Esophagus squamous epithelium (tissue), 5 donors: ENCODE measurements at regions not wholly inside any gene's neighbourhood (a gene's known extent, or its start where the extent isn't known, plus 50 kb on each side); places are given as distances from the start of the nearest gene placed in this dataset.
"Not testable (repeated sequence)": the region's sequence is repeated elsewhere in the genome, so short reads cannot be mapped to it uniquely, and the experiment has no call there.

Source experiments
- DNase-seq: peaks from one replicate; lab custom pipeline; 2025; lab: John Stamatoyannopoulos, UW
- H3K27ac ChIP-seq, 4 donors: fragments of 200-600 bp; sonication (generic); one replicate each; pipeline ENCODE4 v1.5.1; 2016 to 2019; ENCODE audit warnings: mild to moderate bottlenecking in 1 of 4
- H3K27me3 ChIP-seq, 4 donors: fragments of 200-600 bp; sonication (generic); 1 replicate in 3 of 4; 2 replicates in 1 of 4; pipeline versions ENCODE4 v1.5.1 to v1.6.0; 2017 to 2021; ENCODE audit warnings: antibody characterized with exemption in 1 of 4
- H3K36me3 ChIP-seq, 3 donors: fragments of 200-600 bp; sonication (generic); one replicate each; pipeline ENCODE4 v1.5.1; 2016 to 2019
- H3K4me1 ChIP-seq, 3 donors: fragments of 200-600 bp; sonication (generic); one replicate each; pipeline ENCODE4 v1.5.1; 2017 to 2019
- H3K4me3 ChIP-seq, 4 donors: fragments of 200-600 bp; sonication (generic); 1 replicate in 3 of 4; 2 replicates in 1 of 4; pipeline ENCODE4 v1.5.1; 2016 to 2019; ENCODE audit warnings: mild to moderate bottlenecking in 2 of 4, moderate library complexity in 1 of 4
- H3K9me3 ChIP-seq, 3 donors: fragments of 200-600 bp; sonication (generic); one replicate each; pipeline ENCODE4 v1.5.1; 2016 to 2019
- CTCF ChIP-seq, 6 experiments: fragments of 450-650 bp in 4 of 6; fragments of 200-600 bp in 2 of 6; sonication (generic) in 2 of 6; IDR thresholded peaks; one replicate each; pipeline ENCODE4 v1.5.1; 2016 to 2019; ENCODE audit warnings: antibody characterized with exemption in 6 of 6, mild to moderate bottlenecking in 4 of 6, moderate library complexity in 4 of 6
- POLR2A ChIP-seq, 4 donors: fragments of 450-650 bp; IDR thresholded peaks; one replicate each; pipeline ENCODE4 v1.6.1; 2017; ENCODE audit warnings: antibody characterized with exemption in 4 of 4, mild to moderate bottlenecking in 4 of 4, moderate library complexity in 3 of 4
- WGBS, 2 donors: methylation state at CpG; one replicate each; pipeline ENCODE4 v1.1.5; 2018; 5-methylcytosine and 5-hydroxymethylcytosine counted together
- intact Hi-C: fragments of 100-400 bp; cut with DNase I; formaldehyde crosslinking; loops from one replicate; pipeline ENCODE4 v1.15.0; 2022
- donor health status: DM: yes; HTN: yes; CAD: no.

DNA sequence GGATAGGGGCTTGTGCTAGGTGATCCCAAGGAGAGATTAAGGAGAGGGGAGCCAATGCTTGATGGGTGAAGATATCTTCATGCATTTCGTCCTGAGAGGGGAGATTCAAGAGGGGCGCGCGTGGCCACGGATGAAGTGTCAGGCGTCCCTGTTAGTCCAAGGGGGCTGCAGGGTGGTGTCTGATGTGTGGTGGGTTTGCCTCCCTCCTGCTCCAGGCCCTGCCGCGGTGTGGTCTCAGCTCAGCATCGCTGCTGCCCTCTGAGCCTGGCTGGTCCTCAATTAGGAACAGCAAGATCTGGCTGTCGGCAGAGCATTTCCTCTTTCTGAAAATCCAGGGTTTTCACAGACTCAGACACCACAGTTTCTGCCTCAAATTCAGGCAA, 318.0 kb downstream of the THBS2 start:
- Histone ChIP-seq H3K9me3 (peaks cover 0 to 10% (median 4%) of the 10 kb centered on the region in 3 donors), H3K4me3 (no peak overlapping the region), H3K27ac (no peak overlapping the region), H3K36me3 (no peaks in the 10 kb centered on the region), H3K4me1 (peaks cover 0 to 5% (median 0%) of the 10 kb centered on the region in 3 donors), H3K27me3 (peaks cover 0 to 15% (median 0%) of the 10 kb centered on the region in 4 donors)
- WGBS, 2 donors, result 85 to 89% methylated on average over 9 to 10 of the region's 10 CpGs
- TF ChIP-seq POLR2A (IDR thresholded peaks at IDR 0.05), result no peak
- TF ChIP-seq CTCF (IDR thresholded peaks at IDR 0.05), result no peak
- DNase-seq, result no peak
- intact Hi-C loops, result no loop called here

GRCh38 chr6:168934660-168935627, 318.7 kb downstream of the THBS2 start:
- no peak overlapping the region for H3K27ac ChIP-seq
- 75 to 87% methylated on average over 19 to 23 of the region's 25 CpGs for WGBS, 2 donors

DNA sequence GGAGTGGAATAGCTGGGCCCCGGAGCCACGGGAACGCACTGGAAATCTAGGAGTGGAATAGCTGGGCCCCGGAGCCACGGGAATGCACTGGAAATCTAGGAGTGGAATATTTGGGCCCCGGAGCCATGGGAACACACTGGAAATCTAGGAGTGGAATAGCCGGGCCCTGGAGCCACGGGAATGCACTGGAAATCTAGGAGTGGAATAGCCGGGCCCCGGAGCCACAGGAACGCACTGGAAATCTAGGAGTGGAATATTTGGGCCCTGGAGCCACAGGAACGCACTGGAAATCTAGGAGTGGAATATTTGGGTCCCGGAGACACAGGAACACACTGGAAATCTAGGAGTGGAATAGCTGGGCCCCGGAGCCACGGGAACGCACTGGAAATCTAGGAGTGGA, 321.5 kb downstream of the THBS2 start:
- H3K27me3 ChIP-seq, H3K9me3 ChIP-seq, H3K27ac ChIP-seq, DNase-seq, H3K36me3 ChIP-seq, H3K4me1 ChIP-seq, H3K4me3 ChIP-seq, intact Hi-C loops: not testable (repeated sequence)
- WGBS, 2 donors, result 78 to 81% methylated on average over 15 to 16 of the region's 16 CpGs

More at GRCh38 chr6:168934660-168935627, 318.7 kb downstream of the THBS2 start:
- intact Hi-C loops, result no loop called here
- TF ChIP-seq POLR2A (IDR thresholded peaks at IDR 0.05), result no peak
- no peak for TF ChIP-seq CTCF (IDR thresholded peaks at IDR 0.05)
- Histone ChIP-seq H3K9me3 (peaks cover 0 to 10% (median 4%) of the 10 kb centered on the region in 3 donors), H3K36me3 (no peaks in the 10 kb centered on the region), H3K4me3 (no peak overlapping the region), H3K27me3 (peaks cover 0 to 9% (median 0%) of the 10 kb centered on the region in 4 donors), H3K4me1 (peaks cover 0 to 5% (median 0%) of the 10 kb centered on the region in 3 donors)
- DNase-seq, result no peak

- intact Hi-C loops, H3K36me3 ChIP-seq, H3K27me3 ChIP-seq, H3K4me1 ChIP-seq, H3K4me3 ChIP-seq, DNase-seq, H3K27ac ChIP-seq, H3K9me3 ChIP-seq: not testable (repeated sequence)
- WGBS, 2 donors, result 67 to 69% methylated on average over 17 of the region's 17 CpGs
Measured at GRCh38 chr6:168931072-168931471, 322.6 kb downstream of the THBS2 start.

DNA sequence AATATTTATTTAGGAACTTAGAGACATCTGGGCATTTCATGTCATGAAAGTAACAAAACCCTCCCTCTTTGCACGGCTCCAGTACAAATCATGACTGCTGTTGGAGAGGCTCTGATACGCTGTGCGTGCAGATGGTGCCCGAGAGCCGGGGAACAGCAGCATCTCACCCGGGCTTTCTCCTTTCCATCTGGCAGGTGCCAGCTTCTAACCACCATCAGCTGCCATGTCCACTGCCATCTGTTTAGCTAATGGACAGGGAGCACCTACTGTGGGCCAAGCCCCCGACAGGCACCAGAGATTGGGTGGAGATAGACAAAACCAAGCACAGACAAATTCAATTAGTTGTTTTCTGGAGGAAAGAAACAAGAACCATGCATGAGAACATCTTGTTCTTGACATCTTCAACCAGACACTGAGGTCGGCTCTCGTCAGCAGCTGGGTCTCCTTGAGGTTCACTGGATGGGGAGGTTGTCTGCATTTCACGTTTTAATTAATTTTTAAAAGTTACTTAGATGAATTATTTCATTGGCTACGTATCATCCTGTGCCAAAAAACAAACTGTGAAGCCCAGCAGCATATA, 323.7 kb downstream of the THBS2 start:
- no peak for TF ChIP-seq POLR2A (IDR thresholded peaks at IDR 0.05)
- TF ChIP-seq CTCF (IDR thresholded peaks at IDR 0.05), result no peak
- no peaks in the 10 kb centered on the region for H3K4me1 ChIP-seq
- peaks cover 0 to 10% (median 4%) of the 10 kb centered on the region in 3 donors for H3K9me3 ChIP-seq
- intact Hi-C loops, result no loop called here
- DNase-seq, result no peak
- no peaks in the 10 kb centered on the region for H3K27me3 ChIP-seq
- H3K4me3 ChIP-seq, result no peak overlapping the region
- H3K27ac ChIP-seq, result no peak overlapping the region
- no peaks in the 10 kb centered on the region for H3K36me3 ChIP-seq
- WGBS, 2 donors, result 85 to 86% methylated on average over 7 to 11 of the region's 11 CpGs

DNA sequence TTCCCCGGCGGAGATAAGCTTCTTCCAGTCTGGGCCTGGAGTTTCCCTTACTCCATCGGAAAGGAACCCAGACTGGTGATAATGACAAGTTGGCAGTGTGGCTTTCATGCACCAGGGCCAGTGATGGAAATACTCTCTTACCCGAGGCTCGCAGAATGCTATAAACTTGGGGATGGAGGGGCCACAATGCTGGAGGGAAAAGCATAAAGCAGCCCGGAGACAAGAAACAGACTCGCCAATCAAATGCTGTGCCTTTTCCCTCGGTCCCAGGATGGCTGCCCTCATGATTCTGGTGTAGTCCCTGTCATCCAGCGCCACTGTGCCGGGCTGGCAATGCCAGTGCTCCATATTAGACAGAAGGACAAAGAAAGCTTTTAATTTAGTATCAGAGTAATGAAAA, 325.6 kb downstream of the THBS2 start:
- H3K27ac ChIP-seq, result no peak overlapping the region
- no peaks in the 10 kb centered on the region for H3K27me3 ChIP-seq
- H3K36me3 ChIP-seq, result no peaks in the 10 kb centered on the region
- H3K4me1 ChIP-seq, result no peaks in the 10 kb centered on the region
- no peak for DNase-seq
- WGBS, 2 donors, result 85 to 89% methylated on average over 7 to 10 of the region's 10 CpGs
- no peak for TF ChIP-seq POLR2A (IDR thresholded peaks at IDR 0.05)
- no peak overlapping the region for H3K4me3 ChIP-seq
- intact Hi-C loops, result no loop called here
- H3K9me3 ChIP-seq, result peaks cover 0 to 10% (median 4%) of the 10 kb centered on the region in 3 donors
